GM23248 (cell line): ENCODE measurements at regions not wholly inside any gene's neighbourhood (a gene's known extent, or its start where the extent isn't known, plus 50 kb on each side); places are given as distances from the start of the nearest gene placed in this dataset.

Experiments used
- EZH2 ChIP-seq: fragments of 200-600 bp; sonication (generic); IDR thresholded peaks from 2 replicates; pipeline ENCODE4 v1.6.1; 2018; ENCODE audit warnings: antibody characterized with exemption, mild to moderate bottlenecking; ENCODE audit not compliant: insufficient read depth, poor library complexity, severe bottlenecking
- EZH2phosphoT487 ChIP-seq: fragments of 200-600 bp; sonication (generic); IDR thresholded peaks from 2 replicates; pipeline ENCODE4 v1.6.1; 2018; ENCODE audit warnings: antibody characterized with exemption, moderate library complexity, mild to moderate bottlenecking, low read depth; ENCODE audit not compliant: insufficient read depth

DNA sequence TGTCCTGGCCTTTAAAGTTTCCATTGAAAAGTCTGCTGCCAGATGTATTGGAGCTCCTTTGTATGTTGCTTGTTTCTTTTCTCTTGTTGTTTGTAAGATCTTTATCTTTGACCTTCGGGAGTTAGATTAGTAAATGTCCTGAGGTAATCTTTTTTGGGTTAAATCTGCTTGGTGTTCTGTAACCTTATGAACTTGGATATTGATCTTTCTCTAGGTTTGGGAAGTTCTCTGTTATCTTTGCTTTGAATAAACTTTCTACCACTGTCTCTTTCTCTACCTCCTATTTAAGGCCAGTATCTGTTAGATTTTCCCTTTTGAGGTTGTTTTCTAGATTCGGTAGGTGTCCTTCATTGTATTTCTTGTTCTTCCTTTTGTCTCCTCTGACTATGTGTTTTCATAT lies 447.8 kb downstream of the FAM133A start:
- TF ChIP-seq EZH2 (no peak), EZH2phosphoT487 (no peak)
